ENCODE measurements at regions not wholly inside any gene's neighbourhood (a gene's known extent, or its start where the extent isn't known, plus 50 kb on each side); places are given as distances from the start of the nearest gene placed in this dataset.

GRCh38 chr5:2129568-2130272 lies 247.0 kb upstream of the IRX4 start:
- WGBS = 53% methylated on average over 21 of the region's 21 CpGs
- H3K4me3 ChIP-seq = no peak overlapping the region

GRCh38 chr5:2128686-2129355 lies 246.1 kb upstream of the IRX4 start:
- no peaks in the 10 kb centered on the region for H3K4me1 ChIP-seq
- no peaks in the 10 kb centered on the region for H3K9me3 ChIP-seq
- DNase-seq (ENCODE audit: low spot score in 2 of 2) = no peak
- no peak for TF ChIP-seq POLR2A (IDR thresholded peaks at IDR 0.05)
- TF ChIP-seq, protein P1, sequence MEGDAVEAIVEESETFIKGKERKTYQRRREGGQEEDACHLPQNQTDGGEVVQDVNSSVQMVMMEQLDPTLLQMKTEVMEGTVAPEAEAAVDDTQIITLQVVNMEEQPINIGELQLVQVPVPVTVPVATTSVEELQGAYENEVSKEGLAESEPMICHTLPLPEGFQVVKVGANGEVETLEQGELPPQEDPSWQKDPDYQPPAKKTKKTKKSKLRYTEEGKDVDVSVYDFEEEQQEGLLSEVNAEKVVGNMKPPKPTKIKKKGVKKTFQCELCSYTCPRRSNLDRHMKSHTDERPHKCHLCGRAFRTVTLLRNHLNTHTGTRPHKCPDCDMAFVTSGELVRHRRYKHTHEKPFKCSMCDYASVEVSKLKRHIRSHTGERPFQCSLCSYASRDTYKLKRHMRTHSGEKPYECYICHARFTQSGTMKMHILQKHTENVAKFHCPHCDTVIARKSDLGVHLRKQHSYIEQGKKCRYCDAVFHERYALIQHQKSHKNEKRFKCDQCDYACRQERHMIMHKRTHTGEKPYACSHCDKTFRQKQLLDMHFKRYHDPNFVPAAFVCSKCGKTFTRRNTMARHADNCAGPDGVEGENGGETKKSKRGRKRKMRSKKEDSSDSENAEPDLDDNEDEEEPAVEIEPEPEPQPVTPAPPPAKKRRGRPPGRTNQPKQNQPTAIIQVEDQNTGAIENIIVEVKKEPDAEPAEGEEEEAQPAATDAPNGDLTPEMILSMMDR (IDR thresholded peaks at IDR 0.05) = no peak
- TF ChIP-seq POLR2AphosphoS5 (IDR thresholded peaks at IDR 0.05) = no peak
- TF ChIP-seq EP300 (IDR thresholded peaks at IDR 0.05) = no peak
- no peak overlapping the region for H3K4me3 ChIP-seq
- no peaks in the 10 kb centered on the region for H3K36me3 ChIP-seq
- H3K27ac ChIP-seq = peak overlapping the region; percentile 22
- 70% methylated on average over 21 of the region's 21 CpGs for WGBS
- H3K27me3 ChIP-seq = peaks cover 2% of the 10 kb centered on the region

More at GRCh38 chr5:2129568-2130272, 247.0 kb upstream of the IRX4 start:
- H3K36me3 ChIP-seq = no peaks in the 10 kb centered on the region
- H3K27me3 ChIP-seq = peaks cover 2% of the 10 kb centered on the region
- no peak for DNase-seq (ENCODE audit: low spot score in 2 of 2)
- no peaks in the 10 kb centered on the region for H3K4me1 ChIP-seq
- H3K27ac ChIP-seq = no peak overlapping the region
- TF ChIP-seq POLR2A (IDR thresholded peaks at IDR 0.05) (no peak), POLR2AphosphoS5 (IDR thresholded peaks at IDR 0.05) (no peak), EP300 (IDR thresholded peaks at IDR 0.05) (no peak)
- TF ChIP-seq, protein P1 (IDR thresholded peaks at IDR 0.05) = no peak
- no peaks in the 10 kb centered on the region for H3K9me3 ChIP-seq

GRCh38 chr5:2126512-2126911 lies 243.8 kb upstream of the IRX4 start:
- DNase-seq (ENCODE audit: low spot score in 2 of 2) = no peak
- TF ChIP-seq EP300 (IDR thresholded peaks at IDR 0.05) (no peak), POLR2AphosphoS5 (IDR thresholded peaks at IDR 0.05) (no peak), POLR2A (IDR thresholded peaks at IDR 0.05) (no peak)
- TF ChIP-seq, protein P1 (IDR thresholded peaks at IDR 0.05) = no peak
- H3K27ac ChIP-seq = no peak overlapping the region
- no peaks in the 10 kb centered on the region for H3K4me1 ChIP-seq
- H3K36me3 ChIP-seq = no peaks in the 10 kb centered on the region
- H3K9me3 ChIP-seq = peaks cover 4% of the 10 kb centered on the region
- peaks cover 2% of the 10 kb centered on the region for H3K27me3 ChIP-seq
- H3K4me3 ChIP-seq = no peak overlapping the region
- WGBS = 92% methylated on average over 9 of the region's 9 CpGs

DNA sequence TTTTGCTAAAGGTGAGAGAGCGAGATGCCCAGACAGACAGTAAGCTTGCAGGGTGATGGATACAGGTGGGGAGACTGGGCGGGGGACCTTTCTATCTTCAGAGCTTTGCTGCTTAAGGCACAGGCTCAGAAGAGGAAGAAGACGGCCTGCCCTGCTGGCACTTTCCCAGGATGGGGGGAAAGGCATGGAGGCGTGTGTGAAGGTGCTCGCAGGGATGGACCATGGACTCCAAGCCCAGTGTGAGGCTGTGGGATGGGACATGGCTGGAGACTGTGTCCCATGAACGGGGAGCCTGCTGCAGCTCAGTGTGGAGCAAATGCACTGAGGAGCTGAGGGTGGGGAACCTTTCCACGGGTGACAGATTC lies 243.2 kb upstream of the IRX4 start:
- Histone ChIP-seq H3K4me3 (no peak overlapping the region), H3K27me3 (peaks cover 2% of the 10 kb centered on the region), H3K36me3 (no peaks in the 10 kb centered on the region), H3K4me1 (no peaks in the 10 kb centered on the region), H3K27ac (no peak overlapping the region), H3K9me3 (peaks cover 4% of the 10 kb centered on the region)
- no peak for DNase-seq (ENCODE audit: low spot score in 2 of 2)
- WGBS = 76% methylated on average over 7 of the region's 7 CpGs
- no peak for TF ChIP-seq EP300 (IDR thresholded peaks at IDR 0.05)
- TF ChIP-seq, protein P1 (IDR thresholded peaks at IDR 0.05) = no peak
- no peak for TF ChIP-seq POLR2A (IDR thresholded peaks at IDR 0.05)
- TF ChIP-seq POLR2AphosphoS5 (IDR thresholded peaks at IDR 0.05) = no peak

DNA sequence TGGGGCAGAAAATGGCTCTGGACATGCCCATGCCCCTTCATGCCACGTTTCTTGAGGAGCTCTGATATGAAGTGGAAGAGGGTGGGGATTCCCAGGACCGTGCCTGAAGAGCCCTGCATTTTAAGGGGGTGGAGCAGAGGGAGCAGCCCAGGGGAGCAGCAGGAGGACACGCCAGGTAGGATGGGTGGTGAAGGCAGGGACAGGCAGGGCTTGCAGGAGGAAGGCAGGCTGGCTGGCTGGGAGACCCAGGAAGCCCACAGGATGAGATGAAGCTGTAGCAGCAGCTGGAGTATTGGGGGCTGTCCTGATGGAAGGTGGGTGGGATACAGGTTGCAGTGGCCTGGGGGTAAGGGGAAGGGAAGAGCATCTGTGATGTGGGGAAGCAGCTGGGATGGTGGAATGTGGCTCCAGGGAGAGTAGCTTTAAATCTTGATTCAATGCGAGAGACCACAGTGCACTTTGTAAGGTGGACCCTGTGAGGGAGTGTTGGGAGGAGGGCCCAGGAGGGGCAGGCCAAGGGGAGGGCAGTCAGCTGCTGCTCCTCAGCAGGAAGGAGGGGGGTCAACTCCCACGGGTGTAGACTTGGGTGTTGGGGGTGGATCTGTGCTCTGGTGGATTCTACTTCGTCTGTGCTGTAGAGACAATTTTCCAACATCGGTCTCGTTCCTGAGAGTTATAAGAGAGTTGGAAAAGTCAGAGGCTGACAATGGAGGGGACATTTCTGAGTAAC lies 242.6 kb upstream of the IRX4 start:
- TF ChIP-seq, protein P1 (IDR thresholded peaks at IDR 0.05) = no peak
- TF ChIP-seq EP300 (IDR thresholded peaks at IDR 0.05) = no peak
- no peak for TF ChIP-seq POLR2AphosphoS5 (IDR thresholded peaks at IDR 0.05)
- TF ChIP-seq POLR2A (IDR thresholded peaks at IDR 0.05) = no peak
- Histone ChIP-seq H3K36me3 (no peaks in the 10 kb centered on the region), H3K27ac (no peak overlapping the region), H3K27me3 (peaks cover 2% of the 10 kb centered on the region), H3K9me3 (peaks cover 4% of the 10 kb centered on the region), H3K4me1 (no peaks in the 10 kb centered on the region), H3K4me3 (no peak overlapping the region)
- DNase-seq (ENCODE audit: low spot score in 2 of 2) = no peak
- WGBS = 48% methylated on average over 8 of the region's 8 CpGs

Measured in suprapubic skin (tissue), 4 donors.